Activated CD8-positive, alpha-beta T cell treated with anti-CD3 and anti-CD28 coated beads, Interleukin-2, amount 10 ng/mL, durations not matched to agents 7 days and 5 days (primary cell): ENCODE measurements at regions not wholly inside any gene's neighbourhood (a gene's known extent, or its start where the extent isn't known, plus 50 kb on each side); places are given as distances from the start of the nearest gene placed in this dataset.

Experiments used
- ATAC-seq: fragments of 150-1000 bp; cut with Tn5 transposase; one replicate; pipeline ENCODE4 v1.10.0; 2021; ENCODE audit warnings: moderate library complexity
- CTCF ChIA-PET: fragments of 350-600 bp; sonication (Branson Sonifier 250); formaldehyde crosslinking; loops from one replicate; lab custom pipeline; 2021; ENCODE audit warnings: antibody characterized with exemption; lab: Charles Lee
- POLR2A ChIA-PET: fragments of 350-600 bp; sonication (Branson Sonifier 250); formaldehyde crosslinking; loops from one replicate; lab custom pipeline; 2021; ENCODE audit warnings: antibody characterized with exemption; lab: Charles Lee
- DNase-seq: peaks from one replicate; pipeline ENCODE4 v3.0.0-alpha.2; 2020
- H3K27ac Mint-ChIP-seq: one replicate; pipeline ENCODE4 v1.8.0; 2021; ENCODE audit warnings: mild to moderate bottlenecking, mixed read lengths
- H3K27me3 Mint-ChIP-seq: one replicate; pipeline ENCODE4 v1.8.0; 2021; ENCODE audit warnings: low read depth, mixed read lengths
- H3K36me3 Mint-ChIP-seq: one replicate; pipeline ENCODE4 v1.8.0; 2021; ENCODE audit warnings: low read depth, mixed read lengths
- H3K4me1 Mint-ChIP-seq: one replicate; pipeline ENCODE4 v1.8.0; 2021; ENCODE audit warnings: low read depth, mixed read lengths
- H3K4me3 Mint-ChIP-seq: one replicate; pipeline ENCODE4 v1.8.0; 2021; ENCODE audit warnings: mild to moderate bottlenecking, mixed read lengths
- H3K9me3 Mint-ChIP-seq: one replicate; pipeline ENCODE4 v1.8.0; 2022; ENCODE audit warnings: mixed read lengths; ENCODE audit not compliant: insufficient read depth

DNA sequence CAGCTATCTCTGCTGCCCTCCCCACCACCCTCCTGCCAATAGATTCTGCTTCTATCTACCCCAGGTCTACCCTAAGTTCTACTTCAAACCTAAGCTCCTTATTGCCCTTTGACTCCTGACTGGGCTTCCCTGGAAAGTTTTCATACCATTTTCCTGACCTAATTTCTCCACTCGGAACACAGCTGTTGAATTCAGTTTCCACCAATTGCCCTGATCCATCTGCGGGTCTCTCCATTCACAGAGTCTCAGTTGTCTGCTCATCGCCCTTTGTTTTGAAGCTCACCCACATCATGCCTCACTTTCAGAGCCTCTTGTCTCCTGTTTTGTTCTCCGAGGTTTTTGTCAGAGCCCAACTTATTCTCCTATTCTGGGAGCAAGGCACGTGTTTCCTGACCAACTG lies 56.8 kb upstream of the ABI3BP start:
- Mint-ChIP-seq H3K36me3 (no peaks in the 10 kb centered on the region), H3K27ac (no peak overlapping the region), H3K27me3 (peaks cover 4% of the 10 kb centered on the region), H3K4me3 (no peak overlapping the region), H3K4me1 (no peaks in the 10 kb centered on the region), H3K9me3 (no peaks in the 10 kb centered on the region)
- ChIA-PET CTCF (no interaction called here), POLR2A (interaction anchor here (0.6 kb wide), 1 partner anchor 249 kb away, joined by 3 read pairs; no protein-coding TSS in a partner anchor)
- DNase-seq (no peak), ATAC-seq (no peak)

DNA sequence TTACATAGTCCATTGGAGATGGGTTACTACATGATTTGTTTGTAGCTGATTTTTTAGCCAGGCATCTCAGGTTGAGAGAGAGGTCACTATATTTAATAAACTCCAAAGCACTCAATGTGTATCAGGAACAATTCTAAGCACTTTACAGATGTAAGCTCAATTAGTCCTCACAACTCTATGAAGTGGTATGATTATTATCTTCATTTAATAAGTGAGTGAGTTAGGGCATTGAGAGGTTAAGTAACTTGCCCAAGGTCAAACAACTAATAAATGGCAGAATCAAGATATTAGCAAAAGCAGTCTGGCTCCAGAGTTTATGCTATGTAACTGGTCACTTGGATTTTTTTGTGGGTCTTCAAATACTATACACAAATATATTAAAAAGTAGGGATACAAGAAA lies 56.3 kb upstream of the ABI3BP start:
- POLR2A ChIA-PET, result no interaction called here
- Mint-ChIP-seq H3K4me1 (no peaks in the 10 kb centered on the region), H3K27me3 (peaks cover 4% of the 10 kb centered on the region), H3K36me3 (no peaks in the 10 kb centered on the region), H3K9me3 (no peaks in the 10 kb centered on the region), H3K4me3 (no peak overlapping the region), H3K27ac (no peak overlapping the region)
- no peak for ATAC-seq
- DNase-seq, result no peak
- CTCF ChIA-PET, result no interaction called here

DNA sequence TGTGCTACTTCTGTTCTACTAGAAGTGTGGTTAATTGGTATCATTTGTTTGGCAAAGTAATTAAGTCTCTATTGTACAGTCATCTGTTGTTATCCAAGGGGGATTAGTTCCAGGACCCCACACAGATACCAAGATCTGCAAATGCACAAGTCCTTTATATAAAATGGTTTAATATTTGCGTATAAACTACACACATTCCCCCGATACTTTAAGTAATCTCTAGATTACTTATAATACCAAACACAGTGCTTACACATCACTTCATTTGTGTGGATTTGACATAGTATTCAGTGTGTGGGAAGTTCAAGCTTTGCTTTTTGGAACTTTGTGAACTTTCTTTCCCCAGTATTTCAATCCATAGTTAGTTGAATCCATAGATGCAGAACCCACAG lies 50.5 kb upstream of the ABI3BP start:
- POLR2A ChIA-PET, result no interaction called here
- H3K4me1 Mint-ChIP-seq, result no peaks in the 10 kb centered on the region
- ATAC-seq, result no peak

DNA sequence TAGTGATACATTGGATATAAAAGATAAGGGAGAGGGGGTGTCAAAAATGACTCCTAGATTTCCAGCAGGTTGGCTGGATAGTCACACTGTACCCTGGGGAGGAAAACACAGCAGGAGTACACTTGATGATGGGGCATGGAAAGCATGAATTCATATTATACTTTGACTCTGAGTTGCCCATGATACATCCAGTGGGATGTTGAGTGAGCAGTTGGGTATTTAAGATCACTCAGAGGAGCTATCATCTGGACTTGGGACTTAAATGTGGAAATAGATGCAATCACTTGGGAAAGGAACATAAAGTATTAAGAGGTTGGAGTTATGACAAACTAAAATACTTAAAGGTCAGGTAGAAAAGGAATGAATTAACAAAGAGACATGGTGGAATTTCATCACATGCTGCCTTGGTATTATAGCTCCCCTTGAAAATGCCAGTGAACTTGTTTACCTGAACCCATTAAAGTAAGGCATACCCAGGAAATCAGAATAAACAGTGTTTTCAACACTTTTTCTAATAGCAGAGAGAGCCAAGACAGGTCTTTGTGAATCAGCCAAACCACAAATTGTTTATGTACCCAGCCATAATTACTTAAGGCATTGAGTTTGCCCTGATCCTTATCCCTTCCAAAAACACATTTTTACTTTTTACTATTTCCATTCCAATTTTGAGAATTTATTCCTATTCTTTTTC lies 49.9 kb upstream of the ABI3BP start:
- Mint-ChIP-seq H3K9me3 (no peaks in the 10 kb centered on the region), H3K4me3 (no peak overlapping the region), H3K36me3 (no peaks in the 10 kb centered on the region), H3K27ac (no peak overlapping the region), H3K27me3 (peaks cover 6% of the 10 kb centered on the region), H3K4me1 (no peaks in the 10 kb centered on the region)
- DNase-seq (no peak), ATAC-seq (no peak)
- POLR2A ChIA-PET, result no interaction called here
- CTCF ChIA-PET, result no interaction called here

More for the DNA sequence above, 50.5 kb upstream of the ABI3BP start:
- peaks cover 6% of the 10 kb centered on the region for H3K27me3 Mint-ChIP-seq
- H3K27ac Mint-ChIP-seq, result no peak overlapping the region
- H3K4me3 Mint-ChIP-seq, result no peak overlapping the region
- no peaks in the 10 kb centered on the region for H3K9me3 Mint-ChIP-seq
- no peaks in the 10 kb centered on the region for H3K36me3 Mint-ChIP-seq
- CTCF ChIA-PET, result no interaction called here
- no peak for DNase-seq
